Neuronal stem cell (in vitro differentiated cells): ENCODE measurements at regions not wholly inside any gene's neighbourhood (a gene's known extent, or its start where the extent isn't known, plus 50 kb on each side); places are given as distances from the start of the nearest gene placed in this dataset.
"Not testable (repeated sequence)": the region's sequence is repeated elsewhere in the genome, so short reads cannot be mapped to it uniquely, and the experiment has no call there.

Experiments used
- DNase-seq: peaks from one replicate; pipeline ENCODE4 v3.0.0-alpha.2; 2013; ENCODE audit warnings: low spot score
- H2AFZ ChIP-seq: one replicate; pipeline ENCODE4 v1.6.1; 2013; ENCODE audit warnings: mild to moderate bottlenecking, low read length, inconsistent platforms
- H2AK5ac ChIP-seq: 2 replicates; pipeline ENCODE4 v1.6.1; 2013; ENCODE audit warnings: low read depth, mild to moderate bottlenecking, inconsistent platforms, low read length, moderate library complexity, mixed read lengths
- H2BK120ac ChIP-seq: 2 replicates; pipeline ENCODE4 v1.6.1; 2013; ENCODE audit warnings: low read depth, mild to moderate bottlenecking, inconsistent platforms, low read length, moderate library complexity, mixed read lengths
- H2BK12ac ChIP-seq: one replicate; pipeline ENCODE4 v1.6.1; 2013; ENCODE audit warnings: low read length, inconsistent platforms
- H2BK15ac ChIP-seq: 2 replicates; pipeline ENCODE4 v1.6.1; 2013; ENCODE audit warnings: mild to moderate bottlenecking, low read length, inconsistent platforms, mixed read lengths
- H2BK5ac ChIP-seq: one replicate; pipeline ENCODE4 v1.6.1; 2013; ENCODE audit warnings: inconsistent platforms, mild to moderate bottlenecking, low read length, moderate library complexity
- H3K14ac ChIP-seq: one replicate; pipeline ENCODE4 v1.6.1; 2013; ENCODE audit warnings: low read length, inconsistent platforms
- H3K18ac ChIP-seq: 2 replicates; pipeline ENCODE4 v1.6.1; 2013; ENCODE audit warnings: low read length, inconsistent platforms
- H3K23ac ChIP-seq: 2 replicates; pipeline ENCODE4 v1.6.1; 2013; ENCODE audit warnings: low read depth, mild to moderate bottlenecking, mixed read lengths, low read length, inconsistent platforms; ENCODE audit not compliant: poor library complexity
- H3K27ac ChIP-seq: replicated peaks from 3 replicates; pipeline ENCODE4 v1.5.1; 2013; ENCODE audit warnings: low read length, inconsistent platforms
- H3K27me3 ChIP-seq, 3 experiments: 2 replicates each; pipeline ENCODE4 v1.6.1; 2013; ENCODE audit warnings: low read length in 3 of 3, mild to moderate bottlenecking in 2 of 3, inconsistent platforms in 1 of 3, low read depth in 1 of 3, mixed read lengths in 1 of 3, moderate library complexity in 1 of 3; ENCODE audit not compliant: control insufficient read depth in 3 of 3, insufficient read depth in 3 of 3
- H3K36me3 ChIP-seq, 2 donors: replicated peaks in 1 of 2; 2 replicates each; pipeline ENCODE4 v1.6.1; 2013; ENCODE audit warnings: low read length in 2 of 2; ENCODE audit not compliant: control insufficient read depth in 2 of 2, insufficient read depth in 2 of 2
- H3K4ac ChIP-seq: 2 replicates; pipeline ENCODE4 v1.6.1; 2013; ENCODE audit warnings: inconsistent platforms, mild to moderate bottlenecking, low read length, moderate library complexity
- H3K4me1 ChIP-seq, 2 donors: 1 replicate in 1 of 2; 2 replicates in 1 of 2; pipeline ENCODE4 v1.6.1; 2013; ENCODE audit warnings: low read length in 2 of 2, low read depth in 1 of 2; ENCODE audit not compliant: control insufficient read depth in 2 of 2, insufficient read depth in 1 of 2
- H3K4me2 ChIP-seq: one replicate; pipeline ENCODE4 v1.6.1; 2013; ENCODE audit warnings: mild to moderate bottlenecking, low read length, inconsistent platforms; ENCODE audit not compliant: insufficient read depth, poor library complexity, severe bottlenecking
- H3K4me3 ChIP-seq, 2 donors: 2 replicates each; pipeline ENCODE4 v1.5.1; 2013; ENCODE audit warnings: low read length in 2 of 2, mild to moderate bottlenecking in 2 of 2, inconsistent platforms in 1 of 2, moderate library complexity in 1 of 2
- H3K79me1 ChIP-seq: one replicate; pipeline ENCODE4 v1.6.1; 2013; ENCODE audit warnings: low read depth, mild to moderate bottlenecking, inconsistent platforms, low read length, moderate library complexity
- H3K9ac ChIP-seq: one replicate; pipeline ENCODE4 v1.6.1; 2013; ENCODE audit warnings: mild to moderate bottlenecking, low read depth, low read length, inconsistent platforms; ENCODE audit not compliant: poor library complexity
- H3K9me3 ChIP-seq, 2 donors: replicated peaks in 1 of 2; 2 replicates each; pipeline versions ENCODE3 to v1.6.1; 2013; ENCODE audit warnings: low read length in 2 of 2, mild to moderate bottlenecking in 2 of 2, inconsistent platforms in 1 of 2, low read depth in 1 of 2, mixed read lengths in 1 of 2, moderate library complexity in 1 of 2; ENCODE audit not compliant: control insufficient read depth in 2 of 2, insufficient read depth in 1 of 2
- H4K8ac ChIP-seq: one replicate; pipeline ENCODE4 v1.6.1; 2013; ENCODE audit warnings: low read depth, mild to moderate bottlenecking, inconsistent platforms, low read length, moderate library complexity
- H4K91ac ChIP-seq: one replicate; pipeline ENCODE4 v1.6.1; 2013; ENCODE audit warnings: low read length, low read depth, mild to moderate bottlenecking, inconsistent platforms; ENCODE audit not compliant: poor library complexity
- WGBS, 2 donors: extraction: QIAGEN DNeasy Blood & Tissue Kit; methylation state at CpG; one replicate each; pipeline ENCODE4 v1.1.7; 2013; ENCODE audit warnings: missing lambda C conversion rate in 2 of 2, mixed read lengths in 1 of 2; ENCODE audit not compliant: insufficient read length in 2 of 2, insufficient replicate concordance in 1 of 2; ENCODE audit errors: extremely low coverage in 2 of 2; 5-methylcytosine and 5-hydroxymethylcytosine counted together

GRCh38 chr3:40698611-40699010 lies 173.9 kb downstream of the ZNF621 start:
- not testable (repeated sequence) for H2BK15ac ChIP-seq, H2AK5ac ChIP-seq, H3K27me3 ChIP-seq, H2BK12ac ChIP-seq, H4K91ac ChIP-seq, DNase-seq, H3K18ac ChIP-seq, H3K36me3 ChIP-seq, H4K8ac ChIP-seq, H3K4me3 ChIP-seq, H3K79me1 ChIP-seq, H3K9ac ChIP-seq, H2BK120ac ChIP-seq, H3K4me1 ChIP-seq, H3K14ac ChIP-seq, H3K27ac ChIP-seq, H2BK5ac ChIP-seq, H3K4me2 ChIP-seq, H3K4ac ChIP-seq, H2AFZ ChIP-seq, H3K23ac ChIP-seq, H3K9me3 ChIP-seq

GRCh38 chr3:40701016-40701588 lies 176.3 kb downstream of the ZNF621 start:
- Histone ChIP-seq H3K4me1 (no peaks in the 10 kb centered on the region), H3K4ac (no peak overlapping the region), H3K79me1 (no peaks in the 10 kb centered on the region), H2AK5ac (no peak overlapping the region), H4K91ac (no peak overlapping the region), H3K27me3 (no peaks in the 10 kb centered on the region), H3K23ac (no peak overlapping the region), H3K36me3 (no peaks in the 10 kb centered on the region), H3K27ac (no peak overlapping the region), H3K4me2 (no peak overlapping the region), H3K18ac (no peak overlapping the region), H3K9ac (no peak overlapping the region), H2BK12ac (no peak overlapping the region), H2BK15ac (no peak overlapping the region), H2BK5ac (no peak overlapping the region), H4K8ac (no peak overlapping the region), H2BK120ac (no peak overlapping the region), H2AFZ (no peak overlapping the region), H3K14ac (no peak overlapping the region), H3K4me3 (no peak overlapping the region), H3K9me3 (peaks cover 0 to 2% of the 10 kb centered on the region in 2 donors)
- no CpG with 5 or more reads among the region's 1 CpG for WGBS, 2 donors
- no peak for DNase-seq

- no peak overlapping the region for H2BK15ac ChIP-seq
- no CpG with 5 or more reads among the region's 1 CpG for WGBS, 2 donors
- no peak overlapping the region for H2AK5ac ChIP-seq
- H2BK120ac ChIP-seq, result no peak overlapping the region
- no peaks in the 10 kb centered on the region for H3K79me1 ChIP-seq
- H4K8ac ChIP-seq, result no peak overlapping the region
- H3K14ac ChIP-seq, result no peak overlapping the region
- H3K23ac ChIP-seq, result no peak overlapping the region
- no peak for DNase-seq
- no peaks in the 10 kb centered on the region for H3K36me3 ChIP-seq
- no peak overlapping the region for H3K4me2 ChIP-seq
- no peaks in the 10 kb centered on the region for H3K4me1 ChIP-seq
- no peak overlapping the region for H3K18ac ChIP-seq
- no peak overlapping the region for H3K4me3 ChIP-seq
- H4K91ac ChIP-seq, result no peak overlapping the region
- H3K27me3 ChIP-seq, result no peaks in the 10 kb centered on the region
- H2BK5ac ChIP-seq, result no peak overlapping the region
- no peak overlapping the region for H2BK12ac ChIP-seq
- H3K27ac ChIP-seq, result no peak overlapping the region
- no peak overlapping the region for H3K4ac ChIP-seq
- no peak overlapping the region for H2AFZ ChIP-seq
- H3K9me3 ChIP-seq, result peaks cover 0 to 2% of the 10 kb centered on the region in 2 donors
- H3K9ac ChIP-seq, result no peak overlapping the region
Observed at GRCh38 chr3:40704224-40704623, 179.5 kb downstream of the ZNF621 start.

- Histone ChIP-seq H2AK5ac (no peak overlapping the region), H3K9me3 (peaks cover 0 to 2% of the 10 kb centered on the region in 2 donors), H3K79me1 (no peaks in the 10 kb centered on the region), H2BK15ac (no peak overlapping the region), H2BK120ac (no peak overlapping the region), H2AFZ (no peak overlapping the region), H2BK5ac (no peak overlapping the region), H3K9ac (no peak overlapping the region), H3K4me1 (no peaks in the 10 kb centered on the region), H3K27me3 (no peaks in the 10 kb centered on the region), H3K23ac (no peak overlapping the region), H3K4ac (no peak overlapping the region), H3K4me2 (no peak overlapping the region), H3K36me3 (no peaks in the 10 kb centered on the region), H3K18ac (no peak overlapping the region), H4K91ac (no peak overlapping the region), H3K14ac (no peak overlapping the region), H4K8ac (no peak overlapping the region), H3K4me3 (no peak overlapping the region), H3K27ac (no peak overlapping the region), H2BK12ac (no peak overlapping the region)
- DNase-seq, result no peak
Observed at GRCh38 chr3:40705663-40706062, 180.9 kb downstream of the ZNF621 start.
